G401 (cell line): ENCODE measurements at regions not wholly inside any gene's neighbourhood (a gene's known extent, or its start where the extent isn't known, plus 50 kb on each side); places are given as distances from the start of the nearest gene placed in this dataset.
A peak's percentile ranks its signal among the peaks of the same experiment; 100 is the strongest.

ENCODE experiments used
- DNase-seq: peaks from one replicate; pipeline ENCODE4 v3.0.0-alpha.2; 2015; ENCODE audit warnings: low spot score
- in situ Hi-C: cut with HindIII; loops from 2 replicates; pipeline ENCODE4 v1.10.0; 2016; ENCODE audit warnings: low sequenced_read_pairs, mixed read lengths

DNA sequence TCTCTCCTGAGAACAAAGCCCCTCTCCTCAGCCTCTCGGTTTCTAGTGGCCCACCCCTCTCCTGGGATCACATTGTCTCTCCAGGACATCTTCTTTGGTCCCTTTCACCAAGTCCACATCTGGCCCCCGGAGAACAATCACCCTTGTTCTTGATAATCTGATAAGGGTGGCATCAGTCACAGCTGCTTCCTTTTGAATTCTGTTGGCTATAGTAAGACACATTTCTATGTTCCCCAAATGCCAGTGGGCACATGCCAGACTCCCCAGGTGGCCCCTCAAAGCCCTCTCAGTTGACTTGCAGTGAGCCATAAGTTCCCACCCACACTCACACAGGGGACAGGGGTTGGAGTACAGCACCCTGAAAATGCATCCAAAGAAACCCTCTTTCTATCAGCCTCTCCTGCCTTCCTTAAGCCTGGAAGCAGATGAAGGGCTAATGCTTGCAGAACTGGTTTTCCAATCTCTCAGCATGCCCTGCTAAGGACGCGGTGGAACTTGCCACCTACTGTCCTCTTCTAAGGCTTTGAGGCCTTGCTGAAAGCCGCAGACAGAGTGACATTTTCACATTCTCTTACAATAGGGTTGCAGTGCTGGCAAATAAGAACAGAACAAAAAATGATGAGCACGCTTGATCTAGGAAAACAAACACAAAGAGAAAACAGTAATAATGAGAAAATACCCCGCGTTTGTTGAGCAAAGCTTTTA lies 101.3 kb upstream of the SLCO3A1 start:
- in situ Hi-C loops, result no loop called here
- no peak for DNase-seq

DNA sequence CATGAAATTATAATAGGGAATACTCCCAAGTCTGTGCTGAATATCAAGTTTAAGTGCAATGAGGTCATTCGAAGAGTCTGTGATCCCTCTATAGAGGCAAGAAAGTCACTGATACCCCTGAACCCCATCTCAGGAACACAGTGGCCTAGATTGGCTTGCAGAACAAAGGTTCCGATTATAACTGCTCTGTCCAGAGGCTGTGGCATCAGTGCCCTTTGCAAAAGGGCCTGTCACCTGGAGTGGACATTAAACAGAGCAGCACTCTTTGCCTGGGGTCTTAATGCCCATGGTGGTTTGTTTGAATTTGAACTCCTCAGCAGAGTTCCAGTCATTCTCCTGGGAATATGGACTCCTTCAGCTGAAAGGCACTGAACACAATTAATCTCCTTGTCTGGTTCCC lies 93.9 kb upstream of the SLCO3A1 start:
- in situ Hi-C loops, result no loop called here
- DNase-seq, result no peak

GRCh38 chr15:91765660-91766059 lies 87.8 kb upstream of the SLCO3A1 start:
- no peak for DNase-seq
- in situ Hi-C loops, result no loop called here

DNA sequence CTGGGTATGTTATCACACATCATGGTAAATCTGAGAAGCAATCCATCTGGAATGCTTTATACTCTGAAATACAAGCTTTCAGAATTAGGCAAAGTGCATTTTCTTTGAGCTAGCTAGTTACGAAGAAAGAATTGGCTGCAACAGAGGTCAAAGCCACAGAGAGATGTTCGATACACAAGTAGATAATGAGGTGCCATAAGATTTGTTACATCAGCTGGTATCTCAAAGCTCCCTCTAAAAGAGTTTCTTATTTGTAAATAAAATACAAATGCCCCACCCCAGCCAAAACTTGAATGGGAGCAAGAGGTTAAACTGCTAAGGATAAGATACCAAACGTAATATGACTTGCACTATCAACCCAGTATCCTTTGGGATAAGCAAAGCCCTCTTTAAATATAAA lies 84.0 kb upstream of the SLCO3A1 start:
- no peak for DNase-seq
- in situ Hi-C loops, result no loop called here

GRCh38 chr15:91769894-91770293 lies 83.6 kb upstream of the SLCO3A1 start:
- no peak for DNase-seq
- in situ Hi-C loops, result no loop called here

GRCh38 chr15:91776104-91776503 lies 77.4 kb upstream of the SLCO3A1 start:
- DNase-seq, result no peak
- in situ Hi-C loops, result no loop called here

GRCh38 chr15:91779960-91780359 lies 73.5 kb upstream of the SLCO3A1 start:
- no peak for DNase-seq
- in situ Hi-C loops, result no loop called here

GRCh38 chr15:91780387-91780786 lies 73.1 kb upstream of the SLCO3A1 start:
- DNase-seq, result no peak
- in situ Hi-C loops, result no loop called here

DNA sequence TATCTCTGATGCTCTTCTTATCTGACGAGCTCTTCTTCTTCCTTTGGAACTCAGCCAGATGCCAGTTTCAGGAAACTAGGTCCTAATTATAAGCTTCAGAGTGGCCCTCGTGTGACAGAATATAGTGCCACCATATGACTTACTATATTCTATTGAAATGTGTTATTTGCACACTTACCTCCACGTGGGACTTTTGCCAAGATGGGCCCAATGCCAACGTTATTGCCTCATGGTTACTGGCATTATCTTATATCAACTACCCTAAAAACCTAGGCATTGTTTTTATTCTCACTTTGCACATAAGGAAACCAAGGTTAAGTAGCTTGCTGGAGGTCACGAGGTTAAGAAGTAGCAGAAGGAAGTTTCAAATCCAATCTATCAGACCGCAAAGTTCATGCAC lies 71.3 kb upstream of the SLCO3A1 start:
- DNase-seq, result no peak
- in situ Hi-C loops, result no loop called here

GRCh38 chr15:91783008-91783407 lies 70.5 kb upstream of the SLCO3A1 start:
- no peak for DNase-seq
- in situ Hi-C loops, result no loop called here

- in situ Hi-C loops, result no loop called here
- no peak for DNase-seq
Observed at GRCh38 chr15:91783451-91783850, 70.1 kb upstream of the SLCO3A1 start.

DNA sequence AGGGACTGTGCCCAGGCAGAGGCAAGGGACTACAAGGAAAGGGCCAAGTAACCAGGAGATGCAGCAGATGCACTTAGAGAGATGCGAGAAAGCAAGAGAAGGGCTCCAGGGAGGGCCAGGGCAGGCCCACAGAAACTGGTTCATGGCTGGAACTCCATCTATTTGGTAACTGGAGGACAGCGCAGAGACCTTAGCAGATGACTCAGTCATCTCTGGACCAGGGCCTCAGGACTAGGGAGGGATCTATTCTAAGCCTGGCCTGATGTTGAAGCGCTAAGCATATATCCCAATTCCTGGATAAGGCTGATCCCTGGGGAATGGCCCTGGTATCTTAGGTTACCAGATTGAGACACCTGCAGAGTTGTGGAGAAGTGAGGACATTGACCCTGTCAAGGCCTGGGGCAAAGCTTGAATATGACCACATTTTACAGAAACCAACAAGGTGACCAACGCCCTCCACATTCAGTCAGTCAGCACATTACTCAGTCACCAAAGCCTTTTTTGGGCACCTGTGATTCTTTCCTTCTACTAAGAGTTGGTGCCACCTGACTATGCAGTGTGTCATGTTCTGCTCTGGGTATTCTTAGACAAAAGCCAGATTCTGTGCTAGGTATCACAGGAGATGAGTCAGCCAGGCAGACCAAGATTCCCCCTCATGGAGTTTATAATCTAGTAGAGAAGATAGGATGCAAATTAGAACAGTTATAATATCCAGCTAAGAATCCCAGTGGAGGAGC lies 68.4 kb upstream of the SLCO3A1 start:
- in situ Hi-C loops, result no loop called here
- no peak for DNase-seq

DNA sequence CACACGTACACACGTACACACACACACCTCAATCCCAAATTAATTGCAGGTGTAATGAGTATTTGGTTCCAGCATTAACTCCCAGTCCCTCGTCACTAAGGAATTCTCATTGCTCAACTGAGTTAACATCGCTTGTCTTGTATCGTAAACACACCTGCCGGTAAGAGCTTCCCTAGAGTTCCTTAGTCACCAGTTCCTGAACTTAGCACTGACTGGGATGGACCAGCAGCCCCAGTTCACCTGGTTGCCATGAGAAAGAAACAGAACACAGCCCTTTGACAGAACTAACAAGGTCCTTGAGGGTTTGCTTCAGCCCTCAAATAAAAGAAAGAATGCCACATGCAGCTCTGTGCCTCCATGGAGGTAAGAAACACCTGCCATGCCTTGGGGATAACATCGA lies 66.3 kb upstream of the SLCO3A1 start:
- DNase-seq, result no peak
- in situ Hi-C loops, result no loop called here

DNA sequence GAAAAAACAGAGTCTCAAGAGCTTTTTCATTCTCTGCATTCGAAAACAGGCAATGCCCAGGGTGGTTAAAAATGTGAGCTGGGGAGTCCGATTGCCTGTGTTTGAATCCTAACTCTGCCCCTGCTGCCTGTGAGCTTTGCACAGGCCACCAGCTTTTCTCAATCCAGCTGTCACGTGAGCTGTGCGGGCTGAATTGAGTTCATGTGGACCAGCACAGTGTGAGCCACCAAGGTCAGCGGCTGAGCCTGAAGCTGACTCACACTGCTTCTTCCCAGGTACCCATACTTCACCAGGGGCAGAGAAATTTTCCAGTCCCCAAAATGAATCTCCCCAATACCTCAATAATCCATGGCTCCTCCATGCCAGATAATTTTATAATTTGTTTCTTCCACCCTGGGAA lies 64.4 kb upstream of the SLCO3A1 start:
- in situ Hi-C loops, result no loop called here

GRCh38 chr15:91790836-91791235 lies 62.7 kb upstream of the SLCO3A1 start:
- no peak for DNase-seq
- in situ Hi-C loops, result no loop called here

More for the DNA sequence above, 64.4 kb upstream of the SLCO3A1 start:
- no peak for DNase-seq

DNA sequence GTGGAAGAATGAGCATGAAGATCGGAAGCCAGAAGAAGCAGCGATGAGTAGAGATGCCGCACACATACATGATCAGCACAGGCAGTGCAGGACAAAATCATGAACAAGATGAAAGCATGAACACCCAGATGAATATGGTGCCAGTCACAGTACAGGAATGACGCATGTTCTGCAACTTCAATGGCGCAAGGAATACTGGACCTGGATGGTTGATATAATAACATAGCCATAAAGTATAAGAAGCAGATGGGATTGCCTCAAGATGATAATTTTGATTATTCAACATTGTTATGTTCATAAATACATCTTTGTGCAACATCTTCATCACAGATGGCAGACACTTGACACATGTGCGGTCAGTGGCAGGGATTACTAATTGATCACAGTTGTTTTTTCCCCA lies 59.7 kb upstream of the SLCO3A1 start:
- DNase-seq, result no peak
- in situ Hi-C loops, result no loop called here

DNA sequence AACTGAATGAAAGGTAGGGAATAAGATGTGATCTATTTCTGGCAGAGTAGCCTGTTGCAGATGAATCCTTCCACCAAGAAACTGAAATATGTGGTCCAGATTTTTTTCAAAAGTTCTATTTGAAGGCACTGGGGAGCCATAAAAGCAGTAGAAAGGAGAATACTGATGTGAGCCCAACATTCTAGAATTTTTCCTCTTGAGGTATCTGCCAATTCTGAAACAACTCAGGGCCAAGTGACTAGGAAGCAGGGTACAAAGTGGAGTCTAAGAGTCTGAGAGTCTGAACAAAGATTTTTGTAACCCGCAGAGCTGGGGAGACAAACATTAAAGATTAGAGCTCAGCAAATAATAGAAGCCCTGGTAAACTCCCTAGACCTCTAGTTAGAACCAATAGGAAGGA lies 58.3 kb upstream of the SLCO3A1 start:
- peak; percentile 3 for DNase-seq
- in situ Hi-C loops, result no loop called here

GRCh38 chr15:91801836-91802534 lies 51.5 kb upstream of the SLCO3A1 start:
- DNase-seq, result no peak

GRCh38 chr15:91803260-91803659 lies 50.2 kb upstream of the SLCO3A1 start:
- no peak for DNase-seq
- in situ Hi-C loops, result no loop called here

More at GRCh38 chr15:91801836-91802534, 51.5 kb upstream of the SLCO3A1 start:
- in situ Hi-C loops, result no loop called here
